OCI-M1 (cell line): ENCODE measurements at regions not wholly inside any gene's neighbourhood (a gene's known extent, or its start where the extent isn't known, plus 50 kb on each side); places are given as distances from the start of the nearest gene placed in this dataset.
"Not testable (repeated sequence)": the region's sequence is repeated elsewhere in the genome, so short reads cannot be mapped to it uniquely, and the experiment has no call there.

Experiments
- DNase-seq: peaks from one replicate; lab custom pipeline; 2025; lab: John Stamatoyannopoulos, UW

DNA sequence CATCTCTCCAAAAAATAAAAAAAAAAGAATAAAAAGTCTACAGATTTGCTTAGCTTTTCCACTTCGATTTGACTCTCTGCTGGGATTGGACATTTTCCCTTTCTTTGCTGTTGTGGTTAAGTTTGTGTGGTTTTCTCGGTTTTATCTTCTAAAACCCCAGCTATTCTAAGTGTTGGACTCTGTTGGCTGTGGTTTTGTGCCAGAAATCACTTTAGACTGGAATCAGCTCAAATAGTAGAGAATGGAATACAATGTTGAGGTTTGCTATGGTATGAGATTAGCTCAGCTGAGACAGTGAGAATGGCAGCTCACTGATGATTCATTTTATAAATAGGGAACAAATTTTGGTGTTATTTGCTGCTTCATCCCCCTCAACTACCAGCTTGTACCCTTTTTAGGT lies 116.0 kb downstream of the BUB3 start:
- DNase-seq = peak; percentile 40

DNA sequence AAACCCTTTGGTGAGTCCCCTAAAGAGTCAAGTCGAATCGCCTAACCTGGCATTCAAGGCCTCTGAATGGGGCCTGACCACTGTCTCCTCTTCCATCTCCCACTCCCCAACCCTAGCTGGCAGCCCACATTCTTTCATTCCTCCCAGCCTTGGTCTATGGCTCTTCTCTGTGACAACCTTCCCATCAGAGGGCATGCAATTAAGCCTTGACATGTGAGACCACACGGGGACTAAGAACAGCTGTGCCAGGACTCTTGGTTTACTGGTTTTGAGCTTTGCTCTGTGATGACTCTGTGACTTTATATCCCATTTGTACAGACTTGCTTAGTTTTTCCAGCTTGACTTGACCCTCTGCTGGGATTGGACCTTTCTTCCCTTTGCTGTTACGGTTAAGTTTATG lies 116.6 kb downstream of the BUB3 start:
- DNase-seq = no peak

GRCh38 chr10:123272171-123272570 lies 118.0 kb downstream of the BUB3 start:
- peak; percentile 17 for DNase-seq

DNA sequence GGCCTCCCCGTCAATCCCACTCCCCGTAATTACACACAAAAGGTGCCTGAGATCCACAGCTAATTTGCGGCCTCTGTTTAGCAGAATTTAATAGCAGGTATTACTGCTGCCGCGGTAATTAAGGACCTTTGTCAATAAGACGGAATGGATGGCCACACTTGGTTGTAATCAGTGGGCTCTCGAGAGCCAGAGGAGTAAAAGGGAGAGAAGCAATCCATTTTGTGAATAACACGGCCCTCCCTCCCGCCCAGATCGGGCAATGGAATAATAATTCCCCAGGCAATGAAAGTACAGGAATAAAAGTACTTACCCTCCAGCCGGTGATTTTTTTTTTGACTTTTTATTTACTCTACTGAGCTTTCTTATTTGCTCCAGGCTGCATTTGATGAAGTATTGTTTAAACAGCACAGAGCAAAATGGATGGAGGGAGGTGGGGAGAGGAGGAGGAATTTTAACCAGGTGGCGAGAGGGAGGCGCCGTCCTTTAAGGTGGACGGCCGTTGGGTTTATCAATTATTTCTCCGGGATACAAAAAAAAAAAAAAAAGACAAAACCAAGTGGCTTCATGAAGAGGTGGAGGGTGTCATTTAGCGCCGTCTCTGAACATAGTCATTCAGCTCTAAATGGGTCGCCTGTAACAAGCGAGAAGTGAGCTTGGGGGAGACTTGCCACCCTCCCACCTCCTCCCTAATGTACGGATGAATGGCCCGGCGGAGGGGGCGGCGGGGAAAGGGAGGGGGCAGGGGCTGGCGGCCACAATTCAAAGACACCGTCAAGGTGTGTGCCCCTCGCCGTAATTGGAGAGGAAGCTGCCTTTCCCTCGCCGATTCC lies 120.3 kb downstream of the BUB3 start:
- no peak for DNase-seq

- DNase-seq = no peak
Measured at GRCh38 chr10:123275136-123275564, 120.9 kb downstream of the BUB3 start.

DNA sequence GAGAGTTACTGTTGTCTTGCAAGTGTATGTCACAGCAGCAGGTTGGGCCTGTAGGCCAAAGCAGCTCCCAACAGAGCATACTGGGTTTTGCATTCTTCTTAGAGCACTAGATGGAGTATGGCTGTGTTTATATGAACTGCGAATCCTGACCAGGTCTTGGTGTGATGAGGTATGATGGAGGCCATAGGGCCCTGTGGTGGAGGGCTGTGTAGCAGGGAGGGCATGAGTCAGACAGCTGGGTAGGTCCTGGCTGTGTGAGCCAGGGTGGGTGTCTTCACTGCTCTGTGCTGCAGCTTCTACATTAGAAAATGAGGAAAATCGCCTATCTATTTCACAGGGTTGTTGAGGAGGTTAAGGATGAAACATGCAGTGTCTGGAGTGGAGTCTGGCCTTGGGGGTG lies 124.2 kb downstream of the BUB3 start:
- DNase-seq = no peak

DNA sequence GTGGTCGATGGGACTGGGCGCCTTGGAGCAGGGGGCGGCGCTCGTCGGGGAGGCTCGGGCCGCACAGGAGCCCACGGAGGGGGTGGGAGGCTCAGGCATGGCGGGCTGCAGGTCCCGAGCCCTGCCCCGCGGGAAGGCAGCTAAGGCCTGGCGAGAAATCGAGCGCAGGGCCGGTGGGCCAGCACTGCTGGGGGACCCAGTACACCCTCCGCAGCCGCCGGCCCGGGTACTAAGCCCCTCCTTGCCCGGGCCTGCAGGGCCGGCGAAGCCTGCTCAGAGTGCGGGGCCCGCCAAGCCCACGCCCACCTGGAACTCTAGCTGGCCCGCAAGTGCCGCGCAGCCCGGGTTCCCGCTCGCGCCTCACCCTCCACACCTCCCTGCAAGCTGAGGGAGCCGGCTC lies 129.2 kb downstream of the BUB3 start:
- DNase-seq = not testable (repeated sequence)

- no peak for DNase-seq
Measured at GRCh38 chr10:123284022-123284421, 129.8 kb downstream of the BUB3 start.

DNA sequence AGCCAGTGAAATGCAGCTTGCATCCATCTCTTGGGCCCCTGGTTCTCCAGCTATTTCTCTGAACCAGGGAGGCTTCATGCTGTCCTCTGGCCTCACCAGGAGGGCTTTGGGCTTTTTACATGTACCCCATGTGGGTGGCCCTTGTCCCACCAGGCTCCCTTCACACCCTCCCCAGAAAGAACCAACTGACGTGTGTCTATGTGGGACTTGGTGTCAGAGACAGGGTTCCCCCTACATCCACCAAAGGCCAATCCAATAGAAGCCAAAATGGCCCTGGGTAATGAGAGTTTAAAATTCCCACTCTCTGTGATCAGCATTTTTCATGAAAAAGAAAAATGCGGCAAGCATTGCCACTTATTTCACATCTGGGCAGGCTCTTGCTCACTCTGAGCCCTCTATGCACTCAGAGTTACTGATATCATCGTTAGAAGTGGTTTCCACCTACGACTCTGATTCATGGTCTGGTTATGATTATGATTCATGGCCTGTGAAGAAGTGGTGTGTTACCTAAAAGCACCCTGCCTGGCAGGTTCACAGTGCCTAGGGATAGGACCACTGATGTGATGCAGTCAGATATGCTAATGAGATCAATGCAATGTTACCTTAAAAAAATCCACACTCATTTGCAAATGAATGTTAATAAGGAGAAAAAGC lies 133.5 kb downstream of the BUB3 start:
- DNase-seq = no peak

DNA sequence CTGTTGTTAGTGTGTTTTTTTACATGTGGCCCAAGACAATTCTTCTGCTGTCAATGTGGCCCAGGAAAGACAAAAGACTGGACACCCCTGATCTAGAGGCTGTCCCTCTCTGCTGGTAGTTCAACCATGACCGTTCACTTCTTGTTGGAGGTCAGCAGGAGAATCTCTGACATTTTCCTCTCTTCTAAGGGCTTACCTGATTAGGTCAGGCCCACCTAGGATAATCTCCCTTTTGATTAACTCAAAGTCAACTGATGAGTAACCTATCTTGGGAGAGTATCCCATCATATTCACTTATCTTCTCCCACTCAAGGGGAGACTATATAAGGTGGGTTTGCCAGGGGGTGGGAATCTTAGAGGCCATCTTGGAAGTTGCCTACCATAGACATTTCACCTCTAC lies 135.2 kb downstream of the BUB3 start:
- DNase-seq = no peak

DNA sequence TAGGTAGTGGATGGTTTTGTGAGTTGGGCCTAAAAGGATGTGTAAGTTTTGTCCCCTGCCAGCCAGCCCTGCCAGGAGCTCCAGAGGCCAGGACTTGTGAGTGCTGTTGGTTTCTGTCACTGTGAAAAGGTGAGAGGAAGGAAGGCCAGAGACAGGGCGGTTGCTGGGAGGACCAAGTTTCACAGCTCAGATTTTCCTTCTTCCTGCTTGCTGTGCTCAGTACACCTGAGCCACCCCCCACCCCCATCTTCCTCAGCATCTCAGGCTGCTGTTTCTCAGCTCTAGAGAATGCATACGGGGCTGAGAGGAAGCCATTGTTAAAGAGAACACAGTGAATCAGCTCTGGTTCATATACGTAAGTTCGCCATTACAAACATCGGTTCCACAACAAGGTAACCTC lies 139.9 kb downstream of the BUB3 start:
- no peak for DNase-seq

DNA sequence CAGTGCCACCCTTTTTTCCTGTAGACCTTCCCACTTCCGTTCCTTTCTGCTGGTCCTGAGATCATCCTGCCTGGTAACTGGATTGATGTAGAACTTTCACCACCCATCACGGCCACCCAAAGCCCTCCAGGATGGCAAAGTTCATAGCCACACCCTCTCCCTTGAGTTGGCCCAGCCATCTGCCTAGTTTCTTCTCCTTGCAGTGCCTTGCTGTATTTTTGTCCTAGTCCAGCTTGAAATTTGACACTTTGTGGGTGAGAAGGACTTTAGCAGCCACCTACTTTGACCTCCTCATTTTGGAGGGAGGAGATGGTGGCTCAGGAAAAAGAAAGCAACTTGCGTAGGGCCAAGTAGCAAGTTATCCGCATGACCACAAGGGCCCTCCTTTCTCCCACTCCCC lies 140.7 kb downstream of the BUB3 start:
- DNase-seq = no peak

- peak; percentile 13 for DNase-seq
Measured at GRCh38 chr10:123295644-123296043, 141.4 kb downstream of the BUB3 start.

- no peak for DNase-seq
Measured at GRCh38 chr10:123297175-123297574, 143.0 kb downstream of the BUB3 start.

DNA sequence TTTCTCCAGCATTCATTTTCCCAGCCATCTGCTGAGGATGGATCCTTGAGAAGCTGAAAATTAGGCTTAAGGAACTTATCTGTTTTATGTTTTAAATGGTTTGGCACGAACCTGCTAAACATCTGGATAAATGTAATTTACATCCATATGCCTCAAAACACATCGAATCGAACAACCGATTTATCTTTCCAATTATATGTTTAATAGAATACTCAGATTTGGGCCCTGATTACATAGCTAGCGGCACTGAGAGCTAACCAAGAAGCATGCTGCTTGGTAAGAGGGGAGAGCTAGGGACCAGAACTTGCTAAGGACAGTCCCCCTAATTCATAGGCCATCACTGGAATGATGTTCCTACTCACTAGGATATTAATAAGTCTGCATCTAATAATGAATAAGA lies 144.4 kb downstream of the BUB3 start:
- no peak for DNase-seq

DNA sequence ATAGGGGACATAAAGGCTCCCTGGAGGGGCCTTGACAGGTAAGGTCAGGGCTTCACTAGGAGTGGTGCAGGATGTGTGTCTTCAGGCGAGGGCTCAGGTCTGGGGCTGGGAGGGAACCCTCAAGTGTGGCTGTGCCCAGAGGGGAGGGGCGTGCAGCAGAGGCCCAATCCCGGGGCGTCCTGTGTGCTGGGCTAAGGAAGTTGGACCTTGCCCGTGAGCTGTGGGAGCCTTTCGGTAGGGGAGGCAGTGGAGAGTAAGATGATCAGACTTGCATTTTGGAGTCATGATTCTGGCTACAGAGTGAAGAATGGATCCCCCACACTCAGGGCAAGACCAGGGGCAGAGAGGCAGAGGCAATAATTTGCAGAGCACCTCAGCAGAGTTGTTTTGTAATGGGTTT lies 145.4 kb downstream of the BUB3 start:
- DNase-seq = no peak

DNA sequence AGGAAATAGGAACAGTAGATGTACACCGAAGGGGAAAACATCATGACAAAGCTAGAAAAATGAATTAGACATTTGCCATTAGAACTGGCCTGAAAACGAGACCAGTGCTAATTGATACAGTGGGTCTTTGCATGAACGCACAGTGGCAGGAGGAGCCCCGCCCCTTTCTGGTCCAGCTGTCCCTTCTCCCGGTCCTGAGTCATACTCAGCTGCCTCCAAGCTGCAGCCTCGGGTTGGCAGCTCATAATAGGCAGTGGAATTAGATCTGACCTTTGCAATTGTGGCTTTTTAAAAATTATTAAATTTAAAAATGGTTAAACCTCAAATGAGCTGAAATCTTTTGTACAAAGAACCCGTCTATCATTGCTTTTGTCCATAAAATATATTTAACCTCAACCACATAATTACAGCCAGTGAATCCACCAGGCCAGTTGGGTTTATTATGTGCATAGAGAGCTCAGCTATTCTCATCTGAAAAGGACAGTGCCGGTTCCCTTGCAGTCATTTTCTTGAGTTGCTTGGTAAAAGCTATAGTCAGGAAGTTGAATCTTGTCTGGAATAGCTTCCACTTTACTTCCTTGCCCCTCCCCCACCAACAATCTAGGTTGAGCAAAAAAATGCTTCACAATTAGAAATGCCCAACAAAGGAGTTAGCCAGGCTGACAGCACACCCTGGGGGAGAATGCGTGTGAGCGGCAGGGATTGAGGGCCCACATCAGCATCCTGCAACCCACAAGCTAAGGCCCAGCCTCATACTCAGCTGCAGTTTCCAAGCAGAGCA lies 147.1 kb downstream of the BUB3 start:
- DNase-seq = no peak

DNA sequence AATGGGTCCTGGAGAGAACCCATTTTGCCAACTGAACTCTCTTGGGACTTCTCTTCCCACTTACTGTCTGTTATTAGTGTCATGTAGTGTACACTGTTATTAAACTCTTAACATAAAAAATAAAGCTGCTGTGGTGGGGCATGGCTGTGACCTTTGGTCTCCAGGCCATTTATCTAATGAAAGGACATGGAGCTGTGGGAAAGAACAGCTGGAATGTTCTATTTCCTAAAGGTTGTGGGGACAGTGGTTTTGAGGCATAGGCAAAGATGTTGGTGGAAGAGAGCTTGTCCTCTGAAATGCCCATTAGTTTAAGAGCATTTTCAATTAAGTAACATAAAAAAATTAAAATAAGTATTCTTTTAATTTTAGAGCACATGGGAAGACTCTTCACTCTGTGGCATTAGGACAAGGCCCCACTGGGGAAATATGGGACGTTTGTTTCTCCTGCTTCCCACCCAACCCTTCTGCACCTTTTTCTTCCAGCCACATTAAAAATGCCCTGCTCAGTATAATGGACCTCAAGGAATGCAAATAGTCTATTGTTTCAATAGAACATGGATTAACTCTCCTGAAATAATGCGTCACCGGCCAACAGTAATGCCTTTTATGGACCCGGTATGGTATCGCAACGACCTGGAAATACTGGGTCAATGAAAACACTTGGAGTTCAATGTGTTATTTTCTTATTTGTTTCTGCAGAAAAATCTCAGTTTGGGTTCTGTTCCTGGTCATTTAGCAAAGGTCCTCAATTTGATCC lies 149.6 kb downstream of the BUB3 start:
- no peak for DNase-seq

- DNase-seq = no peak
Measured at GRCh38 chr10:123305671-123306070, 151.5 kb downstream of the BUB3 start.

DNA sequence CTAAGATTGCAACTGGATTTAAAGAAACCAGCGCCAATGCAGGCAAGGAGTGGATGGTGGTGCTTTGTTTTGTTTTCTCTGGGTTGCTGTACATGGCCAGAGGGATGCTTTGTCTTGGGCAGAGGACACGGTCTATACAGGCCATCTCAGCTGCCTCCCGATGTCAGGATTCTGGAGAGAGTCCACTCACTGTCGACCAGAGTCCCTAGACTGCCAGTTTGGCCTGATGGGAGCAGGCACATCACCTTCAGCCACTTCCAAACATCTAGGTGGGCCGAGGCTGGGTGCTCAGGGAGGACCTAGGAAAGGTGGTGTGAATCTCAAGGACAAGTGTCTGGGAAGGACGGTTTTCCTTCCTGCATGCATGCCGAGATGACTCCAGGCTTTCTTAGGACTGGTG lies 152.1 kb downstream of the BUB3 start:
- no peak for DNase-seq

DNA sequence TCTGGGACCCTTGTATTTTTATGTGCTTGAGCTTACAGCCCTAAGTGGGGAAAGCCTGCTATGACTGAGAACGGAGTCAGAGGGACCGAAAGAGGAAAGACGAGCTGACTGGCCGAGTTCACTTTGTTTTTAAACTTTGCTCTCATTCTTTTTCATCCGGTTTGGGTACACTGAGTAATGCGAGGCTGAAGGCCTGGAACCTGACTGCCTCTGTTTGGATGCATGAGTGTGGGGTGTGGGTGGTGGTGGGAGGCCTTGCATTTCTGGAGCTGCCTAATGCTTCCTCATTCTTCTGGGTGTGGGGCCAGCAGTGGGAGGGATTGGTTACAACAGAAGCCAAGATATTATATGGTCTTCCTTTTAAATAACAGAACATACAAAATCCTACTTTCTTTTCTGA lies 155.5 kb downstream of the BUB3 start:
- no peak for DNase-seq

DNA sequence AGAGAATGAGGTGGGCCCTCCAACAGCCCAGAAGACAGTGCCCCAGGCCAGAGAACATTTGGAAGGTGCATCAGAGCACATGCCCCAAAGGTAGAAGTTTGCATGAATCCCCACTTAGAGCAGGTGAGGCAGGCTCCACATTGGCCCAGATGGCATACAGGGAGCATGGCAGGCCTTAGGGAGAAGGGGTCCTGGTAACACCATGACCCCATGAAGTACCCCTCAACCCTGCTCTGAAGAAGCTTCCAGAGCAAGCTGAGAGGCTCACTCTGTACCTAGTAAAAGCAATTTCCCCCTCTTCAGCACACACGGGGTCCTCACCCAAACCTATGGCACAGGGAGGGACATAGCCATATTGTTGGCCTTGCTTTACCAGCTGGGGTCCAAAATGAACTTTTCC lies 162.6 kb downstream of the BUB3 start:
- DNase-seq = no peak
